Smooth muscle cell (in vitro differentiated cells): ENCODE measurements at regions not wholly inside any gene's neighbourhood (a gene's known extent, or its start where the extent isn't known, plus 50 kb on each side); places are given as distances from the start of the nearest gene placed in this dataset.

Experiments used
- DNase-seq: peaks from one replicate; lab custom pipeline; 2025; ENCODE audit not compliant: unreplicated experiment; lab: John Stamatoyannopoulos, UW
- H2AFZ ChIP-seq: fragments of 200-600 bp; sonication (generic); 2 replicates; pipeline ENCODE4 v1.6.0; 2016; ENCODE audit warnings: antibody characterized with exemption, low read depth, mild to moderate bottlenecking
- H3F3A ChIP-seq: fragments of 200-600 bp; sonication (generic); 2 replicates; pipeline ENCODE4 v1.6.0; 2017; ENCODE audit warnings: antibody characterized with exemption, low read depth
- H3K27ac ChIP-seq: fragments of 200-600 bp; sonication (generic); 2 replicates; pipeline ENCODE4 v1.5.1; 2016; ENCODE audit warnings: low read depth, mild to moderate bottlenecking
- H3K27me3 ChIP-seq: fragments of 200-600 bp; sonication (generic); 2 replicates; pipeline ENCODE4 v1.6.1; 2016; ENCODE audit warnings: low read depth, mild to moderate bottlenecking
- H3K36me3 ChIP-seq: fragments of 200-600 bp; sonication (generic); 2 replicates; pipeline ENCODE4 v1.5.1; 2016; ENCODE audit warnings: low read depth
- H3K4me1 ChIP-seq: fragments of 200-600 bp; sonication (generic); 2 replicates; pipeline ENCODE4 v1.5.1; 2016; ENCODE audit warnings: low read depth
- H3K4me2 ChIP-seq: fragments of 200-600 bp; sonication (generic); 2 replicates; pipeline ENCODE4 v1.6.0; 2016; ENCODE audit warnings: mild to moderate bottlenecking
- H3K4me3 ChIP-seq: fragments of 200-600 bp; sonication (generic); 2 replicates; pipeline ENCODE4 v1.5.1; 2016; ENCODE audit warnings: mild to moderate bottlenecking
- H3K79me2 ChIP-seq: fragments of 200-600 bp; sonication (generic); 2 replicates; pipeline ENCODE4 v1.6.0; 2016; ENCODE audit warnings: low read depth, mild to moderate bottlenecking
- H3K9ac ChIP-seq: fragments of 200-600 bp; sonication (generic); 2 replicates; pipeline ENCODE4 v1.6.0; 2016; ENCODE audit warnings: low read depth
- H3K9me3 ChIP-seq: fragments of 200-600 bp; sonication (generic); replicated peaks from 2 replicates; pipeline ENCODE4 v1.5.1; 2016; ENCODE audit warnings: low read depth
- H4K20me1 ChIP-seq: fragments of 200-600 bp; sonication (generic); 2 replicates; pipeline ENCODE4 v1.6.0; 2016; ENCODE audit warnings: low read depth
- CTCF ChIP-seq: fragments of 200-600 bp; sonication (generic); IDR thresholded peaks from 2 replicates; pipeline ENCODE4 v1.5.1; 2017; ENCODE audit warnings: borderline replicate concordance, mild to moderate bottlenecking, antibody characterized with exemption; ENCODE audit not compliant: insufficient read depth, poor library complexity, severe bottlenecking
- WGBS: methylation state at CpG from one replicate; pipeline ENCODE4 v1.1.7; 2016; ENCODE audit warnings: low lambda C conversion rate; 5-methylcytosine and 5-hydroxymethylcytosine counted together

DNA sequence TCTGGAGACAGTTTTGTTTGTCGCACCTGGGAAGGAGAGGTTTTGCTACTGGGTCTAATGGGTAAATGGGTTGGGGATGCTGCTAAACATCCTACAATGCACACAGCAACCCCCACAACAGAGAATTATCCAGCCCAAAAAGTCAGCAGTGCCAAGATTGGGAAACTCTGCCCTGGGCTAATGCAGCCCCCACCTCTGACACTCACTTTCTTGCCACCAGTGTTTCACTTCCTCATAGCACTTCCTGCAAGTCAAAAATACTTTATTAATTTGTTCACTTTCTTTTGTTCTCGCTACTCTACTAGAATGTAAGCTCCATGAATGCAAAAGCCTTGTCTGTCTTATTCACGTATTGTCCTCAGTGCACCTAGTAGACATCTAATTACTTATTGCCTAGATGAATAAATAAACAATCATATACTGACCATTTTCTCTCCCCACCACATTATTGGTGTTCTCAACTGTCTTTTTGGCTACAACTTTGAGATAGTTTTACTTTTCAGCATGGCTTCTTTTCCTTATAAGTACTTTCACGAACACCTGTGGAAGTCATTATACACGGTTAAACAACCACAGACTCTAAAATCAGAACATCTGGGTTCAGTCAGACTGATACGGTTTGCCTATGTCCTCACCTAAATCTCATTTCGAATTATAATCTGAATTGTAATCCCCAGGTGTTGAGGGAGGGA is 82.0 kb upstream of the PITX2 start:
- 96% methylated on average over 7 of the region's 7 CpGs for WGBS
- no peak for TF ChIP-seq CTCF
- Histone ChIP-seq H3K79me2 (no peaks in the 10 kb centered on the region), H3K4me2 (no peak overlapping the region), H3K4me3 (no peak overlapping the region), H3K9ac (no peak overlapping the region), H3K9me3 (no peaks in the 10 kb centered on the region), H4K20me1 (no peaks in the 10 kb centered on the region), H3K36me3 (no peaks in the 10 kb centered on the region), H3K27me3 (no peaks in the 10 kb centered on the region), H3F3A (no peaks in the 10 kb centered on the region), H2AFZ (no peak overlapping the region), H3K4me1 (no peaks in the 10 kb centered on the region), H3K27ac (no peak overlapping the region)
- DNase-seq: no peak

- no peak overlapping the region for H3K9ac ChIP-seq
- no peak overlapping the region for H3K4me2 ChIP-seq
- TF ChIP-seq CTCF: no peak
- H3K79me2 ChIP-seq: no peaks in the 10 kb centered on the region
- DNase-seq: no peak
- no peaks in the 10 kb centered on the region for H3K36me3 ChIP-seq
- no peak overlapping the region for H2AFZ ChIP-seq
- H4K20me1 ChIP-seq: no peaks in the 10 kb centered on the region
- no peak overlapping the region for H3K27ac ChIP-seq
- H3K9me3 ChIP-seq: no peaks in the 10 kb centered on the region
- 94% methylated on average over 4 of the region's 4 CpGs for WGBS
- H3K27me3 ChIP-seq: no peaks in the 10 kb centered on the region
- no peaks in the 10 kb centered on the region for H3K4me1 ChIP-seq
- no peaks in the 10 kb centered on the region for H3F3A ChIP-seq
- no peak overlapping the region for H3K4me3 ChIP-seq
Observed at GRCh38 chr4:110705440-110705782, 82.5 kb upstream of the PITX2 start.

DNA sequence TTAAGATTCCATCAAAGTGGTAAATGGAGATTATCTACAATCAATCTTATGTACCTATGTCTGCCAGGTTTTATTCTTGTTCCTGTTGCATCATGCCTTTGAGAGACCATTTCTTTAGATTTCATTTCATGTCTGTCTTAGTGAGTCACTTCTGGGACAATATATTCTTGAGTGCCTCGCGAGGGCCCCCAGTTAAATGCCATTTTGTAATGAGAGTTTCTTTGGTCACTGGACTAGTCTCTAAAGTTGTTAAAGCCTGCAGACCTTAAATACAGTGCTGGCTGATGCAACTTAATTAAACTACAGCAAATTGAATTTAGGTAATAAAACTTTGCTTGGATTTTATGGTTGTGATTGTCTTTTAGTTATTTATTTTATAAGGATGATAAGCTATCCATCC is 87.2 kb upstream of the PITX2 start:
- WGBS: 46% methylated on average over 2 of the region's 2 CpGs
- Histone ChIP-seq H3F3A (no peaks in the 10 kb centered on the region), H3K27ac (no peak overlapping the region), H3K4me1 (no peaks in the 10 kb centered on the region), H3K9me3 (no peaks in the 10 kb centered on the region), H3K27me3 (no peaks in the 10 kb centered on the region), H3K79me2 (no peaks in the 10 kb centered on the region), H2AFZ (peak overlapping the region; percentile 60), H3K4me2 (peak overlapping the region; percentile 27), H3K4me3 (no peak overlapping the region), H4K20me1 (no peaks in the 10 kb centered on the region), H3K36me3 (no peaks in the 10 kb centered on the region), H3K9ac (no peak overlapping the region)
- no peak for TF ChIP-seq CTCF
- DNase-seq: no peak

GRCh38 chr4:110712486-110712885 is 89.6 kb upstream of the PITX2 start:
- Histone ChIP-seq H4K20me1 (no peaks in the 10 kb centered on the region), H2AFZ (no peak overlapping the region), H3K36me3 (no peaks in the 10 kb centered on the region), H3F3A (no peaks in the 10 kb centered on the region), H3K4me3 (no peak overlapping the region), H3K9ac (no peak overlapping the region), H3K27me3 (no peaks in the 10 kb centered on the region), H3K4me2 (no peak overlapping the region), H3K9me3 (no peaks in the 10 kb centered on the region), H3K79me2 (no peaks in the 10 kb centered on the region), H3K27ac (no peak overlapping the region), H3K4me1 (no peaks in the 10 kb centered on the region)
- TF ChIP-seq CTCF: no peak
- 92% methylated on average over 3 of the region's 3 CpGs for WGBS
- DNase-seq: no peak
